Ovary (tissue), 7 donors: ENCODE measurements at regions not wholly inside any gene's neighbourhood (a gene's known extent, or its start where the extent isn't known, plus 50 kb on each side); places are given as distances from the start of the nearest gene placed in this dataset.
A peak's percentile ranks its signal among the peaks of the same experiment; 100 is the strongest.

ENCODE experiments used
- DNase-seq, 5 donors: peaks; one replicate each; pipeline ENCODE4 v3.0.0-alpha.2; 2019 to 2020
- H3K27ac ChIP-seq, 2 donors: fragments of 200-600 bp; one replicate each; pipeline versions ENCODE4 v1.5.1 to v1.8.0; 2019 to 2022
- H3K27me3 ChIP-seq: fragments of 200-600 bp; one replicate; pipeline ENCODE4 v1.8.0; 2022
- H3K36me3 ChIP-seq: fragments of 200-600 bp; sonication (generic); one replicate; pipeline ENCODE4 v1.5.1; 2019
- H3K4me1 ChIP-seq: one replicate; pipeline ENCODE4 v1.8.1; 2013; ENCODE audit warnings: mild to moderate bottlenecking, moderate library complexity; ENCODE audit not compliant: insufficient read depth
- H3K4me3 ChIP-seq: fragments of 200-600 bp; sonication (generic); one replicate; pipeline ENCODE4 v1.5.1; 2017
- H3K9me3 ChIP-seq, 2 donors: fragments of 200-600 bp in 1 of 2; sonication (generic) in 1 of 2; one replicate each; pipeline versions ENCODE4 v1.5.1 to v1.8.1; 2013 to 2019; ENCODE audit warnings: mild to moderate bottlenecking in 1 of 2, moderate library complexity in 1 of 2
- CTCF ChIP-seq, 3 donors: fragments of 450-650 bp in 2 of 3; fragments of 200-600 bp in 1 of 3; IDR thresholded peaks; one replicate each; pipeline versions ENCODE4 v1.5.1 to v1.8.0; 2016 to 2022; ENCODE audit warnings: antibody characterized with exemption in 3 of 3, mild to moderate bottlenecking in 1 of 3
- EP300 ChIP-seq: sonication (generic); formaldehyde crosslinking; IDR thresholded peaks from one replicate; pipeline ENCODE4 v1.6.1; 2017; ENCODE audit warnings: antibody characterized with exemption
- POLR2A ChIP-seq: fragments of 450-650 bp; IDR thresholded peaks from one replicate; pipeline ENCODE4 v1.6.1; 2017; ENCODE audit warnings: antibody characterized with exemption, mild to moderate bottlenecking, moderate library complexity
- WGBS, 3 donors: extraction: QIAGEN DNeasy Blood & Tissue Kit in 1 of 3; methylation state at CpG; one replicate each; pipeline versions ENCODE4 v1.1.5 to v1.1.7; 2013 to 2017; 5-methylcytosine and 5-hydroxymethylcytosine counted together
- intact Hi-C, 4 donors: fragments of 100-400 bp; cut with DNase I; formaldehyde crosslinking; loops; one replicate each; pipeline versions ENCODE4 v1.11.0 to v1.15.1; 2022 to 2023
- donor health status: DM: no; HTN: no; CAD: no; lungs with moderate emphysema.
- donor health status: DM: no; HTN: no; CAD: no.
- donor health status: Bipolar disorder and iron deficiency.
- donor health status: DM: no; HTN: no; CAD: no.
- donor health status: DM: yes; HTN: yes; CAD: no.

GRCh38 chr11:69368119-69368880, 74.3 kb downstream of the MYEOV start:
- H3K36me3 ChIP-seq = no peaks in the 10 kb centered on the region
- H3K27me3 ChIP-seq = no peaks in the 10 kb centered on the region
- DNase-seq = no peak
- no peak for TF ChIP-seq POLR2A
- no peak for TF ChIP-seq EP300
- TF ChIP-seq CTCF (IDR thresholded peaks at IDR 0.05) = no peak
- H3K9me3 ChIP-seq = no peaks in the 10 kb centered on the region
- H3K4me1 ChIP-seq = no peaks in the 10 kb centered on the region
- intact Hi-C loops = no loop called here
- WGBS, 3 donors = 79 to 86% (median 84%) methylated on average over 10 of the region's 10 CpGs
- no peak overlapping the region for H3K4me3 ChIP-seq
- no peak overlapping the region for H3K27ac ChIP-seq

DNA sequence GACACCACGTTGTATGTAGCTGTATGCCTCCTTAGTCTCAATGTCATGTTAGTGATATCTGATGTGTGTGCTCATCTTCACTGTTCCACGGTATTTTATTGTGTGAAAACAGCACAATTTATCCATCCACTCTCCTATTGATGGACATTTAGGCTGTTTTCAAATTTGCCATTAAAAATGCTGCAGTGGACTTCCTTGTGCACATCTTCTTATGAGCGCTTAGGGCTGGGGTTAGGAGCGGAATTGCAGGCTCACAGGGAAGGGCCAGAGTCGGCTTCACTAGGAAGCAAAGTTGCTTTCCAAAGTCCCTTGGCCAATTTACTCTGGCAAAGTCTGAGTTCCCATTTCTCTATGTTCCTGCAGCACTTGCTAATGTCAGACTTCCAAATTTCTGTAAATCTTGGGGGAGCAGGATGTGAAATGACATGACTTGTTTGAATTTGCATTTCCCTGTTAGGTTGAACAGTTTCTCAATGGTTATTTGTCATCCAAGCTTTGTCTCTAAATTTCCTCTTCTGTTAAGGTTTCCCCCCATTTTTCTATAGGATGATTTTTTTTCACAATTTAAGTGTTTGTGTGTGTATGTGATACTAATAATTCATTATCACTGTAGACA, 75.4 kb downstream of the MYEOV start:
- TF ChIP-seq CTCF (IDR thresholded peaks at IDR 0.05) (no peak), EP300 (no peak), POLR2A (no peak)
- intact Hi-C loops = no loop called here
- WGBS, 3 donors = 85 to 93% (median 86%) methylated on average over 5 of the region's 5 CpGs

GRCh38 chr11:69369945-69370344, 76.0 kb downstream of the MYEOV start:
- Histone ChIP-seq H3K27ac (no peak overlapping the region), H3K36me3 (no peaks in the 10 kb centered on the region), H3K27me3 (no peaks in the 10 kb centered on the region), H3K4me1 (no peaks in the 10 kb centered on the region), H3K9me3 (no peaks in the 10 kb centered on the region), H3K4me3 (no peak overlapping the region)
- no peak for DNase-seq
- intact Hi-C loops = no loop called here
- WGBS, 3 donors = 90 to 97% (median 94%) methylated on average over 2 of the region's 2 CpGs
- no peak for TF ChIP-seq CTCF (IDR thresholded peaks at IDR 0.05)
- TF ChIP-seq POLR2A = no peak
- no peak for TF ChIP-seq EP300

More for the DNA sequence above, 75.4 kb downstream of the MYEOV start:
- Histone ChIP-seq H3K4me1 (no peaks in the 10 kb centered on the region), H3K27me3 (no peaks in the 10 kb centered on the region), H3K9me3 (no peaks in the 10 kb centered on the region), H3K4me3 (no peak overlapping the region), H3K36me3 (no peaks in the 10 kb centered on the region), H3K27ac (no peak overlapping the region)
- no peak for DNase-seq

- DNase-seq = peak in 1 of 5 donors; percentile 4
- Histone ChIP-seq H3K27me3 (no peaks in the 10 kb centered on the region), H3K27ac (no peak overlapping the region), H3K9me3 (no peaks in the 10 kb centered on the region), H3K4me1 (no peaks in the 10 kb centered on the region), H3K4me3 (no peak overlapping the region), H3K36me3 (no peaks in the 10 kb centered on the region)
- 91 to 93% (median 91%) methylated on average over 13 of the region's 13 CpGs for WGBS, 3 donors
- intact Hi-C loops = no loop called here
- no peak for TF ChIP-seq CTCF (IDR thresholded peaks at IDR 0.05)
- TF ChIP-seq EP300 = no peak
- no peak for TF ChIP-seq POLR2A
Observed at GRCh38 chr11:69370984-69371709, 77.2 kb downstream of the MYEOV start.
